NCI-H2029 (cell line): ENCODE measurements at regions not wholly inside any gene's neighbourhood (a gene's known extent, or its start where the extent isn't known, plus 50 kb on each side); places are given as distances from the start of the nearest gene placed in this dataset.
"Not testable (repeated sequence)": the region's sequence is repeated elsewhere in the genome, so short reads cannot be mapped to it uniquely, and the experiment has no call there.

ENCODE experiments used
- DNase-seq: peaks from one replicate; lab custom pipeline; 2025; lab: John Stamatoyannopoulos, UW

DNA sequence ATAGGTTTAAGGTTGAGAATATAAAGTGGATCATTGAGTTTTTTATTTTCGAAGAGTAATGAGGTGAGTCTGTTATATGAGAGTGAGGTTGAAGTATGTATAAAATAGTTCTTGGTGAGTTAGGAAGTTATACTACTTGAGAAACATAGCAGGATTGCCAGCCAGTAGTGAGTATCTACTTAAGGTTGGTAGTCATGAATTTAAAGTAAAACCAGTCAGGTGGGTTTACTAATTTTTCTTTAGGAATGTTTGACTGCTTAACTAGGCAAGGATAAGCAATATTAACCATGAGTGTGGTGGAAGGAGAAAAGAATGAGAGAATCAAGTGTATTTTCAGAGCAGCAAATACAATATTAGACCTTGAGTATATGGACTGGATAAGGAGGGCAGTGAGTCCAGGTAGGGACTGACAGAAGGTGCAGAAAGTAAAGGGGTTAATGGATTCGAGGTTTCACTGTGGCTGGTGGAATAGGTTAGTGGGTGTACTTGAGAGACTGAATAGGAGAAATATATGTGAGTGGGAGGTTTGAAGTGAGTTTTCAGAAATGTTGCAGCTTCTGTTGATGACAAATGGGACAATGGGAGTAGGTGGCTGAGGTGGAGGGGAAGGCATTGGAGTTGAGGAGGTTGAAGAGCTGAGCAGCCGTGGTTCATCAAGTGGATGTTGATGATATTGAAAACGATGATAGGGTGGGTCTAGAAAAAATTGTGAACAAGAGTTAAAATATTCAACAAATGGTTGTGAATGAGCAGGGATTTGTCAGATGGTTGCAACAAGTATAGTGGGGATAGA lies 232.5 kb upstream of the ASCC3 start:
- DNase-seq: no peak

- DNase-seq: peak; percentile 45
Observed at GRCh38 chr6:101114703-101115102, 233.6 kb upstream of the ASCC3 start.

DNA sequence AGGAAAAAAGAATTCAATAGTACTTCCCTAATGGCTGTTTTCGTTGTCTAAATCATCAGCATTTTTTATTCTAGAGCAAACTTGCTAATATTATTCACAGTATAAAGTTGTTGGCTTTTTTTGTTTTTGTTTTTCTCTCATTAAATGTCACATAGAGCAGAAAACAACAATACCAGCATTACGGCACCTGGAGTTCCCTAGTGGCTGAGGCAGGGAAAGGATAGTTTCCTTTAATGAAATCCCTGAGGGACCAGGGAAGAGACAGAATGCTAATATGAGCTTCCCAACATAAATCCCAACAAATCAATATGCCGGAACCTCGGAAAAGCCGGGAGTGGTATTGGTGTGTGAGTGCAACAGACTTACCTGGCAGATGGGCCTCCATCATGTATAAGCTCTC lies 235.2 kb upstream of the ASCC3 start:
- DNase-seq: no peak

DNA sequence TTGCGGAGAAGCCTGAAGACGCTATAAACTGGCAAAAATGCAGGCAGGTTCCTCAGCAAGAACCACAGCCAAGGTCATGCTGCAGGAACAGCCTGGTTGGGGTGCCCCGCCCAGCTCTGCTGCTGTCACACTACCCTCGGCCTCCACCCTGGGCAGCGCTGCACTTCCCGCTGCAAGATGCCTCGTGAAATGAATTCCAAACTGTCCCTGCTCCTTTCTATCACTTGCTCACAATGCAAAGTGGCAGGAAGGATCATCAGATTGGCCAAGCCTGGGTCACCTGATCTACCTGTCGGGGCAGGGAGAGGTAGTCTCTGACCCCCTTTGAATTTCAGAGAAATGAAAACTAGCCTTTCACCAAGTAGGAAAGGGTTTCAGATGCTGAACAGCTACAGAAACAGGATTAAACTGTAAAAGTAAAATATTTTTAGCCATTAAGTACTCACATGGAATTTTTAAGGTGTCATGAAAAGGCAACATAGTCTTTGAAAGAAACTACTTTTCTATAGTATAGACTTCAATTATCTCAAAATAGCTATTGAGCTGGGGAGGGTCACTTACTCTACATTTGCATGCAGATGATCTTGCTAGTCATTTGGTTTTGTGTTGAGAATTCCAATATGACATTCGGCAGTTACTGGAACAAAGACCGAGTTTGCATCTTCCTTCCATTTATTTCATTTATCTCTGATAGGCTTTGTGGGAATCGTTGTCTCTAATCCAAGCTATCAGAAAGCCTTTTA lies 236.4 kb upstream of the ASCC3 start:
- no peak for DNase-seq

DNA sequence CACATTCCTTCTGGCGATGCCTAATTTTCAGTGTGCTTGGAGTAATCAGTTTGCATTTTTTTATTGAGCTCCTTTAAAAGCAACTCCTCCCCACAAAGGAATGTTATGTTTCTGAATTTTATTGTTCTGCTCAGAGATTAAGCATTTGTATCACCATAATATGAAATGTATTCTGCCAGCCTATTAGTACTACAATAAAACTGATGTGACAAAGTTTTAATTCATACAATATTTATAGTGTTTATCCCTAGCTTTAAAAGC lies 236.9 kb upstream of the ASCC3 start:
- no peak for DNase-seq

GRCh38 chr6:101120747-101121146 lies 239.6 kb upstream of the ASCC3 start:
- no peak for DNase-seq

DNA sequence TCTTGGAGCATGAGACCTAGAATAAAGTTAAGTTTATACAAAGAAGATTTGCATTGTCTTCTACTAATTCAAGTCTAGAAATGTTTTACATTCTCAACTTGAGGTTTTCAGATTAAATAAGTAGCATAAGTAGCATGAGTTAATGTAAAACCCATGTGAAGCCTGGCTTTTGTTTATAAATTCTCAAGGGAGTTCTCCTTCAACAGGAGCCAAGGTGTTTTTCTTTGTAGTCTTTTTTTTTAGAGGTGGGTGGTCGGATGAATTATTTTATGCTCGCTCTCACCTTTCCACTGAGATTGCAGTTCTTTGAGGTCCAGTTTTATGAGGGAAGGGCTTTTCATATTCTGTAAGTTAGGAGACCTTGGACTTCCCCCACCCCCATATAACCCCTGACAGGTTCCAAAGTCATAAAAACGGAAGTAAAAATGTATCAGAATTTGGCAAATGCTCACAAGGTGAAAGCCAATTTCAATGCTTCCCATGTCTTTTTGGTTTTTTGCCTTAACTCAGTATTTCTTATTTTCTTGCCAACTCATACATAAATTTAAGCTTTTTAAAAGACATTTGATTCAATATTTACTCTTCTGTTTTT lies 244.3 kb upstream of the ASCC3 start:
- DNase-seq: no peak

DNA sequence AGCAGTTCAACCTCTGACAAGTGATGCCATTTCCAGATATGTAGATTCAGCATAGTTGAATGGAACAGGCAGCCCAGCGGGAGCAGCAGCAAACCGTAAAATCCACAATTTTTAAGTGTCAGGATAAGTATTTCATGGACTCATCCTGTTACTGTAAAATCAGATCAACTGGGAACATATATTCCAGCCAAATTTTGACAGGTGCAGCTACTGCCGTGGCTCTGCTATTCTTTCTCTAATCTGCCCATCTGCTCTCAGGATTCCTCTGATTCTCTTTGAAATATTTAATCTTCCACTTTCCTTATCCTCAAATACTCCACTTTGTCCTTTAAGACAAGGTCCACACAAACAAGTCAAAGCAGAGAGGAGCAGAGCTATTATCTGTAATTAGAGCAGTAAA lies 245.4 kb upstream of the ASCC3 start:
- no peak for DNase-seq

- DNase-seq: no peak
Observed at GRCh38 chr6:101129851-101130250, 248.7 kb upstream of the ASCC3 start.

DNA sequence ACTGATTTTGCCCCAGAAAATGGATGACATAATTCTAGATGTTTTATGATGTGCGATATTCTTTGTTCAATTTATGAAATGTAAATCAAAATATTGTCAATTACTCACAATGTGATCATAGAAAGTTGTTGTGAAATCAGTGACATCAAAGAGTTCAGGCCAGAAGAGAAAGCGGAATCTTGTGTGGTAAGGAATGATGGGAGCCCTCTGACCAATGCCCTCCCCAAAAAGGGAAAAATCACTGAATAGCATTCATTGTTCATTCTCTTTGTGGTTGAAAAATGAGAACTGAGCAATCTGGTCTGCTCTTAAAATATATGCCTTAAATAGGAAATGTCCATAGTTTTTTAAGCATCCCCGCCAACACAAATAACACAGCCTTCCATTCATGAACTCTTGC lies 247.1 kb upstream of the GRIK2 start:
- DNase-seq: no peak

- DNase-seq: no peak
Observed at GRCh38 chr6:101150226-101150625, 243.3 kb upstream of the GRIK2 start.

DNA sequence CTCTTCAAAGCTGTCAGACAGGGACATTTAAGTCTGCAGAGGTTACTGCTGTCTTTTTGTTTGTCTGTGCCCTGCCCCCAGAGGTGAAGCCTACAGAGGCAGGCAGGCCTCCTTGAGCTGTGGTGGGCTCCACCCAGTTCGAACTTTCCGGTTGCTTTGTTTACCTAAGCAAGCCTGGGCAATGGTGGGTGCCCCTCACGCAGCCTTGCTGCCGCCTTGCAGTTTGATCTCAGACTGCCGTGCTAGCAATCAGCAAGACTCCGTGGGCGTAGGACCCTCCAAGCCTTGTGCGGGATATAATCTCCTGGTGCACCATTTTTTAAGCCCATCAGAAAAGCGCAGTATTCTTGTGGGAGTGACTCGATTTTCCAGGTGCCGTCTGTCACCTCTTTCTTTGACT lies 235.9 kb upstream of the GRIK2 start:
- not testable (repeated sequence) for DNase-seq

- DNase-seq: peak; percentile 2
Observed at GRCh38 chr6:101163611-101164010, 229.9 kb upstream of the GRIK2 start.

GRCh38 chr6:101167638-101168037 lies 225.9 kb upstream of the GRIK2 start:
- no peak for DNase-seq

DNA sequence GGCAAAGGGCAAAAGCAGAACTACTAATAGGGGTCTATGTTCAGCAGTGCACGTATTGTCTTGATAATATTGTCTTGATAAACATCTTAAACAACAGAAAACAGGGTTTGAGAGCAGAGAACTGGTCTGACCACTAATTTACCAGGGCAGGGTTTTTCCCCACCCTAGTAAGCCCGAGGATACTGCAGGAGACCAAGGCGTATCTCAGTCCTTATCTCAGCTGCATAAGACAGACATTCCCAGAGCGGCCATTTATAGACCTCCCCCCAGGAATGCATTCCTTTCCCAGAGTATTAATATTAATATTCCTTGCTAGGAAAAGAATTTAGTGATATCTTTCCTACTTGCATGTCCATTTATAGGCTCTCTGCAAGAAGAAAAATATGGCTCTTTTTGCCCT lies 222.5 kb upstream of the GRIK2 start:
- DNase-seq: not testable (repeated sequence)

GRCh38 chr6:101178748-101179147 lies 214.8 kb upstream of the GRIK2 start:
- no peak for DNase-seq

DNA sequence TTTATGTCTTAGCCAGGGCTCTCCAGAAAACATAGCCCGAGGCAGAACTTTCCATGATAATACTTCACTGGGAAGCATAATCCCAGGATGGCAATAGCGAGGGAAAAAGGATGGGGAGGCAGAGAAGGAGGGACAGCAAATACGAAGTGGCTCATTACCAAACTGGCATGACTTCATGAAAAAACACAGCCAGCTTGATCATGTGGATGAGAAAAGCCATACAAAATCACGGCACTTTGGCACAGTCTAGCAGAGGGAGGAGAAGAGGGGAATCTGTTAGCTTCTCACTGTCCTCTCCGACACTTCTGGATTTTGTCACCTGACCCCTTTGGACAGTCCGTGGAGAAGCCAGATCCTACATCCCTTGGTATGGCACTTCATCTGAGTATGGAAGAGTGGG lies 212.5 kb upstream of the GRIK2 start:
- no peak for DNase-seq

DNA sequence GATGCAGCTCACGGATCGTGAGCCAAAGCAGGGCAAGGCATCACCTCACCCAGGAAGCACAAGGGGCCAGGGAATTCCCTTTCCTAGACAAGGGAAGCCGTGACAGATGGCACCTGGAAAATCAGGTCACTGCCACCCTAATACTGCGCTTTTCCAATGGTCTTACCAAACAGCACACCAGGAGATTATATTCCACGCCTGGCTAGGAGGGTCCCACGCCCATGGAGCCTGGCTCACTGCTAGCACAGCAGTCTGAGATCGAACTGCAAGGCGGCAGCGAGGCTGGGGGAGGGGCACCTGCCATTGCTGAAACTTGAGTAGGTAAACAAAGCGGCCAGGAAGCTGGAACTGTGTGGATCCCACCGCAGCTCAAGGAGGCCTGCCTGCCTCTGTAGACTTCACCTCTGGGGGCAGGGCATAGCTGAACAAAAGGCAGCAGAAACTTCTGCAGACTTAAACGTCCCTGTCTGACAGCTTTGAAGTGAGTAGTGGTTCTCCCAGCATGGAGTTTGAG lies 205.2 kb upstream of the GRIK2 start:
- DNase-seq: peak; percentile 22

GRCh38 chr6:101195588-101195987 lies 197.9 kb upstream of the GRIK2 start:
- DNase-seq: no peak

DNA sequence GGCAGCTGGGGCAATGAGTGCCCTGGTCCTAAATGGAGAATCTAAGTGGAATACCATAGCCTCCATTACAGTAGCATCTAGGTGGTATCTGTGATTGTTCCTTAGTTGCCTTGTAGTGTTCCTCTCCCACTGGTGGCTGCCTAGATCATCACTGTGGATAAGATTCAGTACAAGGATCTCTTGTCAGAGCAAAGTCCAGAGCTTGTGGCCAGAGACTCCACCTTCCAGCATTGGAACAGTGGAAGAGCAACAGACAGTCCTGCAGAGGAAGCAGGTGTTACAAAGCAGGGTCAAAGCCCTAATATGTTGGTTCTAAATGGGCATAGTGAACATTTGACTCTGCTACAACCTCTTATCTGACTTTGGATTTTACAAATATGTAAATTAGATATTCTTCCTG lies 194.1 kb upstream of the GRIK2 start:
- no peak for DNase-seq

GRCh38 chr6:101202867-101203374 lies 190.6 kb upstream of the GRIK2 start:
- no peak for DNase-seq

- no peak for DNase-seq
Observed at GRCh38 chr6:101203664-101204063, 189.8 kb upstream of the GRIK2 start.

- no peak for DNase-seq
Observed at GRCh38 chr6:101208152-101208551, 185.4 kb upstream of the GRIK2 start.
